GM12892 (cell line): ENCODE measurements at regions not wholly inside any gene's neighbourhood (a gene's known extent, or its start where the extent isn't known, plus 50 kb on each side); places are given as distances from the start of the nearest gene placed in this dataset.
A peak's percentile ranks its signal among the peaks of the same experiment; 100 is the strongest.

Experiments used
- DNase-seq: peaks from one replicate; pipeline ENCODE4 v3.0.0; 2011; ENCODE audit not compliant: insufficient read length
- FAIRE-seq: peaks from 2 replicates; lab custom pipeline; 2011; peaks lifted over from hg19 to GRCh38; lab: Jason Lieb, UNC
- POLR2A ChIP-seq: IDR thresholded peaks from 2 replicates; pipeline ENCODE4 v1.6.1; 2011; ENCODE audit warnings: low read depth, low read length, control low read depth
- POLR2AphosphoS5 ChIP-seq: IDR thresholded peaks from 2 replicates; pipeline ENCODE4 v1.6.1; 2011; ENCODE audit warnings: low read depth, low read length, control low read depth
- TAF1 ChIP-seq: IDR thresholded peaks from 2 replicates; pipeline ENCODE4 v1.6.1; 2011; ENCODE audit warnings: low read depth, mild to moderate bottlenecking, control low read depth, low read length, borderline replicate concordance

DNA sequence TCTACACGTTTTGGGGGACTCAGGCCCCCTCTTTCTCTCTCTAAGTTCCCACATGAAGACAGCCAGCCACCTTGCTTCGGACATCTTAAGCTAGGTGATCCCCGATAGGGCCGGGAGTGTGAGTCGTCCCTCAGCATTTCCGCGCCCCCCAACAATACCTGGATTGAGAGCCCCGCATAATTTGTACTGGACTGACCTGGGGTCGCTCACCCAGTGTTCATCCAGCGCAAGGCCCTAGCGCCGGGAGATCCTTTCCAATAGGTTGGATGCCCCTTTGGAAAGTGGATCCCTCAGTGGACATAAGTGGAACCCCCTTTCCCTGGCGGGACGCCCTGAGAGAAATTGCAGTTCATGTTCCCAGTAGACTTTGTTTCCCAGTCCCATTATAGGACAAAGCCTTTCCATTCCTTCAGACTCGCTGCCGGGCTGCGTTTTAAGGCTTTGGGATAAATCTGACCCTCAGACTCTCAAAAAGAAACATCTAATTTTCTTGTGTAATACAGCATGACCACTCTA, 77.8 kb upstream of the KCNH7 start:
- FAIRE-seq (no peak), DNase-seq (no peak)
- no peak for TF ChIP-seq POLR2AphosphoS5

DNA sequence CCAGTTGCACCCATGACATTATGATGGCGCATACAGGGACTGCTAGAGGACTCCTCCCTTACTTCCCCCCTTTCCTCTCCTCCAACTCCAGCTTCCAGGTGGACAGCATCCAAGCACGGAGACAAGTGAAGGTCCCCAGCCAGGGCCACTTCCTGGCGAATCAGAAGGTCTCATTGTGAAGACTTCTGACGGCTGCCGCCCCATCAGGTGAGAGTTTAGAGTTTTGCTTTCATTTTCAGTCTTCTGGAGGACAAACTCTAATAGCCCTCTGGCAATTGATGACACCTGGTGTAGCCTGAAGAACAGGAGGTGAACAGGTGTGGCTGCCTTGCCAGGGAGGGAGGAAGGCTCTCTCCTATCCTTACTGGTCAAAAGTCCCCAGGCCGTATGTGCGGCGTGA, 77.3 kb upstream of the KCNH7 start:
- no peak for DNase-seq
- no peak for FAIRE-seq
- TF ChIP-seq POLR2AphosphoS5: no peak
- no peak for TF ChIP-seq POLR2A
- TF ChIP-seq TAF1: no peak

DNA sequence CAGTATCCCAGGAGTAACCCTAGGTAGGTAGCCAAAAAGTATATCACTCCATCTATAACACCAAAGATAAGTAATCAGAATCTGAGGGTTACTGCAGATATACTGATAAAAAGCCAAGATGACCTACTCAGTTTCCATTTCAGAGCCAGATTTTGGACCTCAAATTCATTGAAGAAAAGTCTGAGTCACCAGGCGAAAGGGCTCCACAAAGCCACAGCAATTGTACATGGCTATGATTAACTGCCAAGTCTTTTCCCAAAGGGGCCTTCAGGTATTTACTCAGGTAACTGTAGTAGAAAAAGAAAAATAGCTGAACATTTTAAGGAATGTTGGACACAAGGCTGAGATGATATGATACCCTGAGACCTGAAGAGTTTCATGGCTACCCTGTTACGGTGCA, 75.6 kb upstream of the KCNH7 start:
- FAIRE-seq (no peak), DNase-seq (no peak)
- TF ChIP-seq TAF1: no peak
- no peak for TF ChIP-seq POLR2AphosphoS5
- TF ChIP-seq POLR2A: no peak

DNA sequence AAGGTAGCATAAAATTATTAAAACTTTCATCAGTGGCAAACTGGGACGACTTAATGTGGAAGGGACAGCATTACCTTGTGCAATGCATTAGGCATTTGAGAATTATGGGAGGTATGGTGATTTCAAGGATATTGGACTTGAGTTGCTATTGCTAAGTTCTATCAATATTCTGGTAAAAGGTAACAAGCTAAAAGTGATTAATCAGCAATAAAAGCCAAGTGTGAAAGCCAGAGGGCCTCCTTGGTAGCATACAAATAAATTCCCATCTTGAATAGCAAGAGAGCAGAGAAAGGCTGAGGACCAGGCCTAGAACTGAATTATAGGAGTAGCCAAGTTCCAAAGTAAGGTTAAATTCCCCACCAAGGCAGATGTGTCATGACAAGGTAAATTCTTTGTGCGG, 74.2 kb upstream of the KCNH7 start:
- TF ChIP-seq POLR2A: no peak
- no peak for TF ChIP-seq TAF1
- TF ChIP-seq POLR2AphosphoS5: no peak
- FAIRE-seq (no peak), DNase-seq (no peak)

DNA sequence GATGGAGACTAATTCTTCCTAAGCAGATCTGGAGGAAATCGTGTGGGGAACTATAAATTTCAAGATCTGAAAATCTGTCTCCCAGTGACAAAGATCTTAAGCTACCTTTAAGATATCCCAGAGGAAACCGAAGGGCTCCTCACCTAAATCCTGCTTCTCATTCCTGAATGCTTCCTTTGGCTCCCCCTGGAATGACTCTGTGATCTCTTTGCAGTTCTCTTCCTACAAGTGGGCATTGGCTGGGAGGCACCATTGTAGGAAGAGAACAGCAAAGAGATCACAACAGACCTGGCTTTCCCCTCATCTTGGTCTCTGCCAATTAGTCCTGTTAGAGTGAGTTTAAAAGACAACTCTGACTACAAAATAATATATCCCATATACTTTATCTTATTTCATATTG, 70.0 kb upstream of the KCNH7 start:
- no peak for FAIRE-seq
- TF ChIP-seq POLR2AphosphoS5 (no peak), TAF1 (no peak), POLR2A (no peak)
- DNase-seq: no peak

DNA sequence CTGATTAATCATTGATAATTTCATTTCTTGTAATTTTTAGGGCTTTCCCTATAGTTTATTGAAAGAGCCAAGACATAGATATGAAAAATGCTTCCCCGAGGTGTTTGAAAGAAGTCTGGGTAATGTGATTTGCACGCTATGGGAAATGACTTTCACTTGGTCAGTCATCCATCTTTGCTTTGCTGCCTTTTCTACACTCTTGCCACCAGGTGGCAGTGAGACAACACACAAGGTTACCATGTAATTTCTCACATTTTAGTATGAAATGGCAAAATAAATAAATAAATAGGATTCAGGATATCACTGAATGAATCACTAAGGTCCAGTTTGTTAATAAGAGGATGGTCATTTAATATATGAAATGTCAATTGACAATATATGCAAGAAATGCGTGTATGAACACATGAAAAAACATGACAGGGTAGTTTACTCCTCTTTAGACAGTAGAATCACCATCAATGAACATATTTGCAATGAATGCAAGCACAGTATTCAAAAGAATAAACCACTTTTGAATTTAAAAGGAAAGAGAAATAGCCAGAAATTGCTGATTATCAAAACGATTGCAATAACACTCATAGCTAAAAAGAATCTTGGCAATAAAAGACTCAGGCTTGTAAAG, 52.2 kb upstream of the KCNH7 start:
- FAIRE-seq (peak; percentile 67), DNase-seq (peak; percentile 2)

DNA sequence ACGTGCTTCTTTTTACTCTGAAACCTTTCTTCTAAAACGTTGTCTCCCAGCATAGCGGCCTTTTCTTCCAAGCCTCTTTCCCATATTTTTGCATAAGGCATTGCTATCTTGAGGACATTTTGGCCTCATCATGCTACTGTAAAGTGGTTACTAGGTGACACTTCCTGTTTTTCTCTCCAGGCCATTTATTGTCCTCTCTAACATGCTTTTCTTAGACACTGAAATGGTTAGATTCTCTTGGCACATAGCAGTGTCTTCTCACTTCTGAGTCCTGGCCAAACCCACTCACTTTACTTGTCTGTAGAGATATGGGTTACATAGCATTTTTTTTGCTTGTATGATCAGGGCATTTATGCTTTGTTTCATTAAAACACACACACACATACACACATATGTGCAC, 50.1 kb upstream of the KCNH7 start:
- TF ChIP-seq TAF1 (no peak), POLR2AphosphoS5 (no peak), POLR2A (no peak)
- DNase-seq (no peak), FAIRE-seq (no peak)

More for the DNA sequence above, 52.2 kb upstream of the KCNH7 start:
- TF ChIP-seq POLR2AphosphoS5: no peak
